Immature natural killer cell (primary cell): ENCODE measurements at regions not wholly inside any gene's neighbourhood (a gene's known extent, or its start where the extent isn't known, plus 50 kb on each side); places are given as distances from the start of the nearest gene placed in this dataset.

Source experiments
- DNase-seq, 3 donors: peaks; one replicate each; pipeline ENCODE4 v3.0.0; 2022; ENCODE audit warnings: mixed read lengths in 1 of 3
- H3K27ac Mint-ChIP-seq, 6 donors: one replicate each; pipeline ENCODE4 v1.8.0; 2020; ENCODE audit warnings: mixed read lengths in 6 of 6, mild to moderate bottlenecking in 5 of 6, inconsistent platforms in 4 of 6, moderate library complexity in 3 of 6
- H3K27me3 Mint-ChIP-seq, 3 donors: one replicate each; pipeline ENCODE4 v1.8.0; 2020 to 2021; ENCODE audit warnings: low read depth in 3 of 3, mild to moderate bottlenecking in 3 of 3, mixed read lengths in 3 of 3, moderate library complexity in 3 of 3, inconsistent platforms in 1 of 3
- H3K36me3 Mint-ChIP-seq, 3 donors: one replicate each; pipeline ENCODE4 v1.8.0; 2020; ENCODE audit warnings: mixed read lengths in 3 of 3, inconsistent platforms in 2 of 3, mild to moderate bottlenecking in 2 of 3
- H3K4me1 Mint-ChIP-seq, 2 donors: one replicate each; pipeline ENCODE4 v1.8.0; 2020; ENCODE audit warnings: inconsistent platforms in 2 of 2, mild to moderate bottlenecking in 2 of 2, mixed read lengths in 2 of 2, moderate library complexity in 1 of 2
- H3K4me3 Mint-ChIP-seq, 5 donors: one replicate each; pipeline ENCODE4 v1.8.0; 2020; ENCODE audit warnings: mild to moderate bottlenecking in 5 of 5, mixed read lengths in 5 of 5, inconsistent platforms in 3 of 5, moderate library complexity in 3 of 5
- H3K9me3 Mint-ChIP-seq, 6 donors: one replicate each; pipeline ENCODE4 v1.8.0; 2020; ENCODE audit warnings: mild to moderate bottlenecking in 6 of 6, mixed read lengths in 6 of 6, inconsistent platforms in 4 of 6, moderate library complexity in 3 of 6

DNA sequence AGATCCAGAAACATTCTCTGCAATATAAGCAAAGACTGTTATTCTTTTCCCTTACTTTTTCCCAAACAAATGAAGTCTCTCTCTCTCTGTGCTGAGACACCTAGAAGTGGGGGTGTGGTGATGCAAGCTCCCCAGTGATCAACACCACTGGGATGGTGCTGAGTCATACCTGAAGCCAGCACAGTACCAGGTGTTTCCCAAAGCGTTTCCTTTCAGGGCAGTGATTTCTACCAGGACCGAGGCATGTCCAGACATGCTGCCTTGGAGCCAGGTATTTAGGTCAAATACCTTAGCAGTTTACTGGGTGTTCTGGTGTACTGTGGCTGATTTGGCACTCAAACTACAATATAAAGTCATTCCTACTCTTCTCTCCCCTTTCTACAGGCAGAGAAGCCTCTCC lies 726.5 kb downstream of the FAM133A start:
- H3K36me3 Mint-ChIP-seq, result no peaks in the 10 kb centered on the region
- peaks cover 0 to 10% (median 5%) of the 10 kb centered on the region in 6 donors for H3K9me3 Mint-ChIP-seq
- peaks cover 0 to 2% (median 1%) of the 10 kb centered on the region in 3 donors for H3K27me3 Mint-ChIP-seq

DNA sequence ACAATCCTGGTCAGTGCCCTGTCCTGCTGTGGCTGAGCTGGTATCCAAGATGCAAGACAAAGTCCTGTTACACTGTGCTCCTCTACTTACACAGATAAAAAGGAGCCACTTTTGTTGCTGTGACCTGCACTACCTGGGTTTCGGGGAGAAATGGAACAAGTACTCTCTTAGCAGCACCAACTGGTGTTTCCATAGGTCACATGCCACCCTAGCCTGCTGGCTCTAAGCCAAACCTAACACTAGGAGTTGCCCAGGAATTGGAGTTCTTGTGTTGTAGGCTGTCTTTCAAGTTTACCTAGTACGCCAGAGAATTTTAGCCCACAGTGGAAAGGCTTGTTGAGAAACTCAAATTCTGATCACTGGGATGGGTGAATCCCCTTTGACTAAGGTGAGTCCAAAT lies 727.4 kb downstream of the FAM133A start:
- H3K27ac Mint-ChIP-seq, result no peak overlapping the region
- H3K27me3 Mint-ChIP-seq, result peaks cover 0 to 2% (median 1%) of the 10 kb centered on the region in 3 donors
- H3K4me3 Mint-ChIP-seq, result no peak overlapping the region
- H3K36me3 Mint-ChIP-seq, result no peaks in the 10 kb centered on the region
- H3K4me1 Mint-ChIP-seq, result no peaks in the 10 kb centered on the region
- DNase-seq, result no peak
- peaks cover 0 to 10% (median 5%) of the 10 kb centered on the region in 6 donors for H3K9me3 Mint-ChIP-seq

More for the DNA sequence above, 726.5 kb downstream of the FAM133A start:
- no peak overlapping the region for H3K4me3 Mint-ChIP-seq
- H3K4me1 Mint-ChIP-seq, result no peaks in the 10 kb centered on the region
- no peak for DNase-seq
- H3K27ac Mint-ChIP-seq, result no peak overlapping the region

DNA sequence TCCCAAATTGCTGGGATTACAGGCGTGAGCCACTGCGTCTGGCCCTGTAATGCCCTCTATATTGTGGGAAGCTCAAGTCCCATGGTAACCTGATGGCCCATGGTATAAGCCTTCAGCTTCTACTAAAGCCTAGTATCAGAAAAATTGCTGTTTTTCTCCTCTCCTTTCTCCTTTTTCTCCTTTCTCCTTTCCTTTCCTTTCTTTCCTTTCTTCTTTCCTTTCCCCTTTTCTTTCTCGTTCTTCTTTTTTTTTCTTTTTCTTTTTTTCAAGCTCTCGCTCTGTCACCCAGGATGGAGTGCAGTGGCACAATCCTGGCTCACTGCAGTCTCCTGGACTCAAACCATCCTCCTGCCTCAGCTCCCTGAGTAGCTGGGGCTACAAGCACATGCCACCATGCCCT lies 740.7 kb downstream of the FAM133A start:
- DNase-seq, result no peak
- Mint-ChIP-seq H3K9me3 (peaks cover 0 to 8% (median under 1%) of the 10 kb centered on the region in 6 donors), H3K36me3 (no peaks in the 10 kb centered on the region), H3K4me3 (no peak overlapping the region), H3K4me1 (no peaks in the 10 kb centered on the region), H3K27ac (no peak overlapping the region), H3K27me3 (peaks cover 0 to 3% (median 2%) of the 10 kb centered on the region in 3 donors)

DNA sequence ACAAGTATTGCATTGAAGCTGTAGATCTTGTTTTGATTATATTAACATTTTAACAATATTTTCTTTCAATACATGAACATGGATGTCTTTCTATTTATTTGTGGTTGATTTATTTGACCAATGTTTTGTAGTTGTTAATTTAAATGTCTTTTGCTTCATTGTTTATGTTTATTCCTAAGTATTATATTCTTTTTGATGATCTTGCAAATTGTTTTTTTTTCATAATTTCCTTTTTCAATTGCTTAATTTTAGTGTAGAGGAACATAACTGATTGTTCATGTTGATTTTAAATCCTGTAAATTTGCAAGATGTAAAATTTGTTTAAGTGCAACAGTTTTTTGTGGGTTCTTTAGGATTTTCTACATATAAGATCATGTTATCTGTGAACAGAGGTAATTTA lies 744.1 kb downstream of the FAM133A start:
- Mint-ChIP-seq H3K27me3 (peaks cover 0 to 2% (median 2%) of the 10 kb centered on the region in 3 donors), H3K27ac (no peak overlapping the region), H3K9me3 (peaks cover 0 to 10% (median 0%) of the 10 kb centered on the region in 6 donors), H3K4me1 (no peaks in the 10 kb centered on the region), H3K36me3 (no peaks in the 10 kb centered on the region), H3K4me3 (no peak overlapping the region)
- DNase-seq, result no peak

DNA sequence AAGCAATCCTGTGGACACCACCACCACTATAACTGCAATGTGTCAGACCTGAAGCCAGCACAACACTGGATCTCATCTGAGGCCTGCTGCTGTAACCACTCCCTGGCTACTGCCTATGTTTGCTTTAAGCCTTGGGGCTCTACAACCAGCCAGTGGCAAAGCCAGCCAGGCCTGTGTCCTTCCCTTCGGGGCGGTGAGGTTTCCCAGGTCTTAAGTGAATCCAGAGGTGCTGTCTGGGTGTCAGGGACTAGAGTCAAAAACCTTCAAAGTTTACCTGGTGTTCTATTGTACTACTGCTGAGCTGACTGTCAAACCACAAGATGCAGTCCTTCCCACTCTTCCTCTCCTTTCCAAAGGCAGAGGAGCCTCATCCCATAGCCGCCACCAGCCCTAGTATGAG lies 750.5 kb downstream of the FAM133A start:
- Mint-ChIP-seq H3K27ac (no peak overlapping the region), H3K27me3 (peaks cover 0 to 3% (median 0%) of the 10 kb centered on the region in 3 donors), H3K36me3 (no peaks in the 10 kb centered on the region), H3K4me3 (no peak overlapping the region), H3K9me3 (peaks cover 0 to 10% (median 0%) of the 10 kb centered on the region in 6 donors), H3K4me1 (no peaks in the 10 kb centered on the region)
- no peak for DNase-seq

DNA sequence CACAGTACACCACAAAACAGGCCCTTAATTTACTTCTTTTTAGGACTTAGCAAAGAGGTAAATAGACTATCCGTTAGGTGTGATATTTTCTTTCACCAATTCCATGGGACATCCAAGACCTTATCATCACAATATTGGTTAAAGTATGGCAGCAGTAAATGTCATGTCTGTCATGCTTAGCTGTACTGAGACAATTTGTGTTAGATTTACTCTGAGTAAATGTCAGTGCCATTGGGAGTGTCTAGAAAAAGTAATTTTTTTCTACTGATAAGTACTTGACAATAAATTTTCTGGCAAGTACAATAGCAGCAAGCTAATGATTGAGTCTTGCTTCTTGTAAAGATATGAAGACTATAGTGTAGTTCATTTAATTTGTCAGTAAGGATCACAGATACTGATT lies 756.1 kb downstream of the FAM133A start:
- Mint-ChIP-seq H3K9me3 (no peaks in the 10 kb centered on the region), H3K4me3 (no peak overlapping the region), H3K27me3 (peaks cover 0 to 3% (median 0%) of the 10 kb centered on the region in 3 donors), H3K36me3 (no peaks in the 10 kb centered on the region), H3K4me1 (no peaks in the 10 kb centered on the region), H3K27ac (no peak overlapping the region)
- no peak for DNase-seq

DNA sequence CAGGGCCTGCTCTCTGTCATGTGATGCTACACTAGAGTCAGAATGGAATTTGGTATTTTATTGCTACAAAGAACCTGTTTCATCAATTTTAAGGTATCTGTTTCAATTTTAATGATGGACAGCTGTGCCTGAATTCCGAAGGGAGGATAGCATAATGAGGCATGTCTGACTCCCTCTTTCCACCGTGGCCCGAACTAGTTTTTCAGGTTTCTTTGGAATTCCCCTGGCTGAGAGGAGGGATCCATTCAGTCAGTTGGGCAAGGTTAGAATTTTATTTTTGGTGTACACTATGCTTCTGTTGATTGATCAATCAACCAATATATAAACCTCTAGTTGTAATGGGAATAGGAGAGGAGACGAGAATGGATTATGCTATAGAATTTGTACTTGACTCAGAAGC lies 761.8 kb downstream of the FAM133A start:
- peaks cover 0 to 6% (median 0%) of the 10 kb centered on the region in 3 donors for H3K27me3 Mint-ChIP-seq
- no peak for DNase-seq
- no peaks in the 10 kb centered on the region for H3K4me1 Mint-ChIP-seq
- H3K36me3 Mint-ChIP-seq, result no peaks in the 10 kb centered on the region
- peaks cover 0 to 6% (median 1%) of the 10 kb centered on the region in 6 donors for H3K9me3 Mint-ChIP-seq
- H3K27ac Mint-ChIP-seq, result no peak overlapping the region
- H3K4me3 Mint-ChIP-seq, result no peak overlapping the region

DNA sequence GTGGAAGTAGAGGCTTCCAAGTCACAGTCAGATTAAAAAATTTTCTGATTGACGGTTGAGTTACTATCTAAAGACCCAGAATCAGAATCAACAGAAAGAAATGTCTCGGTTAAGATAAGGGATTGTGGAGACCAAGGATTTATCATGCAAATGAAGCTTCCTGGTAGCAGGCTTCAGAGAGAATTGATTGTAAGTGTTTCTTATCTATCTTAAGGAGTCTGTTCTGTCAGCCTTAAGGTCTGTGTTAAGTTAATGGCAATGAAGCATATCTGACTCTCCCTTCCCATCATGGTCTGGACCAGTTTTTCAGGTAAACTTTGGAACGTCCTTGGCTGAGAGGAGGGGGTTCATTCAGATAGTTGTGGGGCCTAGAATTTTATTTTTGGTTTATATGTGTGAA lies 780.2 kb downstream of the FAM133A start:
- Mint-ChIP-seq H3K9me3 (peaks cover 0 to 9% (median 0%) of the 10 kb centered on the region in 6 donors), H3K27ac (no peak overlapping the region), H3K36me3 (no peaks in the 10 kb centered on the region), H3K27me3 (peaks cover 0 to 5% (median 4%) of the 10 kb centered on the region in 3 donors), H3K4me1 (no peaks in the 10 kb centered on the region), H3K4me3 (no peak overlapping the region)
- no peak for DNase-seq

DNA sequence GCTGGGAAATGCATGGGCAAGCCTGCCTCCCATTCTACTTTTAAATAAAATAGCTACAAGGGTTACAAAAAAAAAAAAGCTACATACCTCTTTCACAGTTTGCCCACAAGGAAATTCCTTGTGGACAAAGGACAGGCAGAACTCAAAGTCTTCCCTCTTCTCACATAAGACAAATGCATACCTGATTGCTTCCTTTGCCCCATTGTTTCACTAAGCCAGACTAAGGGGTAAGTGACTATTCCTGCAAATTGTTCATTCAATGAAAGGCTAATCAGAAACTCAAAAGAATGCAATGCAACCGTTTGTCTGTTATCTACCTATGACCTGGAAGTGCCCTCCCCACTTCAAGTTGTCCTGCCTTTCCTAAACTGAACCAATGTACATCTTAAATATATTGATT lies 780.6 kb downstream of the FAM133A start:
- H3K27ac Mint-ChIP-seq, result no peak overlapping the region
- peaks cover 0 to 5% (median 3%) of the 10 kb centered on the region in 3 donors for H3K27me3 Mint-ChIP-seq
- no peaks in the 10 kb centered on the region for H3K36me3 Mint-ChIP-seq
- H3K4me3 Mint-ChIP-seq, result no peak overlapping the region
- H3K9me3 Mint-ChIP-seq, result peaks cover 0 to 9% (median 0%) of the 10 kb centered on the region in 6 donors
- H3K4me1 Mint-ChIP-seq, result no peaks in the 10 kb centered on the region
- DNase-seq, result no peak

DNA sequence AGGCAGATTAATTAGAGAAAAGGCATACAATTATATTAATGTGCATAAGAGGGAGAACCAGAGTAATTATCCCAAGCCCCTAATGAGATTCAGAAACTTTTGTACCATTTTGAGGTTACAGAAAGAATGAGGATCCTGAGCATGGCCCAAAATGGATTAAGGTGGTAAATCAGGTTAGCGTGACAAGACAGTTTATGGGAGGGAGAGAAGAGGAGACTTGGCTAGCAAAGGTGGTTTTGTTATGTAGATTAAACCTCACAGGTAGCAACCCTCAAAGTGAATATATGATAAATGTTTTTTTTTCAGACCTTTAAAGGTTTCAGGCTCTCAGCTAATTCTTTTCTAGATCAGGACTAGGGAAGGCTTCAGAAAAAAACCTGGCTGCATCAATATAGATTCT lies 781.8 kb downstream of the FAM133A start:
- no peak for DNase-seq
- no peak overlapping the region for H3K27ac Mint-ChIP-seq
- H3K4me3 Mint-ChIP-seq, result no peak overlapping the region
- H3K36me3 Mint-ChIP-seq, result no peaks in the 10 kb centered on the region
- peaks cover 0 to 9% (median 0%) of the 10 kb centered on the region in 6 donors for H3K9me3 Mint-ChIP-seq
- no peaks in the 10 kb centered on the region for H3K4me1 Mint-ChIP-seq
- H3K27me3 Mint-ChIP-seq, result peaks cover 0 to 5% (median 0%) of the 10 kb centered on the region in 3 donors

DNA sequence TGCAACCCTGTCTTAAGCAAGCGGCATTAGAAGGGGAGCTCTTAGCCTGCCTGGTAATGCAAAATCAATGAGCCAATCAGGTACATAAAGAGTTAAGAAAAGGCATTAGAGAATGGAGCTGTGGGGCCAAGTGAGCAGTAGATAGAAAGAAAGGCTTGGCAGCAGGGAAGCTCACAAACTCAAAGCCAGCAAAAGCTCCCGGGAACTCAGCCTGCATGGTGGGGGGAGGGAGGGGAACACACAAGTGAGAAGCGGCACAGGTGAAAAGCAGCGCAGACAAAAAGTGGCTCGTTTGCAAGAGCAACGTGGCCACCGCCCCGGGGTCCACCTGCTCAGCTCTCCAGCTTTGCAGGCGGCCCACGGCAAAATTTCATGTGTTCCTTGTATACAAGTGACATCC lies 818.5 kb downstream of the FAM133A start:
- peaks cover 0 to 9% (median 4%) of the 10 kb centered on the region in 6 donors for H3K9me3 Mint-ChIP-seq
- peaks cover 0 to 8% (median 1%) of the 10 kb centered on the region in 3 donors for H3K27me3 Mint-ChIP-seq
- no peaks in the 10 kb centered on the region for H3K36me3 Mint-ChIP-seq
- no peak overlapping the region for H3K4me3 Mint-ChIP-seq
- H3K4me1 Mint-ChIP-seq, result no peaks in the 10 kb centered on the region
- H3K27ac Mint-ChIP-seq, result no peak overlapping the region
- DNase-seq, result no peak

DNA sequence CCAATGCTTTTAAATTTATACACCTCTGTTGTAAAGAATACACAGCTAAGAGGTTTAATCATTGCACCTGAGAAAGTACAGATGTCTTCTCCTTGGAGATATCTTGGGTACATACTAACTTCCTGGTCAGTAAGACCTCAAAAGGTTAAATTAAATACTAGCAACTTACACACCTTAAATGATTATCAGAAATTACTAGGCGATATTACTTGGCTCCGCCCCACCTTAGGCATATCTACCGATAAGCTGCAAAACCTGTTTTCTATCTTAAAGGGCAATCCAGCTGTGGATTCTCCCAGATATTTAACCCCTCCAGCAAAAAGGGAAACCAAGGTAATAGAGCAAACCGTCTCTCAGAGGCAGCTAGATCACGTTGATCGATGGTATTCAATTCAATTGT lies 819.4 kb downstream of the FAM133A start:
- Mint-ChIP-seq H3K4me1 (no peaks in the 10 kb centered on the region), H3K27me3 (peaks cover 0 to 8% (median 1%) of the 10 kb centered on the region in 3 donors), H3K36me3 (no peaks in the 10 kb centered on the region), H3K27ac (no peak overlapping the region), H3K4me3 (no peak overlapping the region), H3K9me3 (peaks cover 0 to 9% (median 5%) of the 10 kb centered on the region in 6 donors)
- DNase-seq, result no peak

DNA sequence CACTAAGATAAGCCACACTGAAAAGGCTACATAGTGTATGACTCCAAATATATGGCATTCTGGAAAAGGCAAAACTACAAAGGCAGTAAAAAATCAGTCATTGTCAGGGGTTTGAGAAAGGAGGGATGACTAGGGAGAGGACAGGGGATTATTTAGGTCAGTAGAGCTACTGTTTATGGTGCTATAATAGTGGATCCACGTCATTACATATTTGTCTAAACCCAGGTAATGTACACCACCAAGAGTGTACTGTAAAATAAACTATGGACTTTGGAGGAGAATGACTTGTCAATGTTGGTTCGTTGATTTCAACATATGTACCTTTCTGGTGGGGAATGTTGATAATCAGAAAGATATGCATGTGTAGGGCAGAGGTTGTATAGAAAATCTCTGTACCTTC lies 837.6 kb downstream of the FAM133A start:
- no peak overlapping the region for H3K4me3 Mint-ChIP-seq
- DNase-seq, result no peak
- no peak overlapping the region for H3K27ac Mint-ChIP-seq
- H3K36me3 Mint-ChIP-seq, result no peaks in the 10 kb centered on the region
- peaks cover 0 to 6% (median 0%) of the 10 kb centered on the region in 3 donors for H3K27me3 Mint-ChIP-seq
- no peaks in the 10 kb centered on the region for H3K4me1 Mint-ChIP-seq
- H3K9me3 Mint-ChIP-seq, result peaks cover 0 to 5% (median under 1%) of the 10 kb centered on the region in 6 donors

DNA sequence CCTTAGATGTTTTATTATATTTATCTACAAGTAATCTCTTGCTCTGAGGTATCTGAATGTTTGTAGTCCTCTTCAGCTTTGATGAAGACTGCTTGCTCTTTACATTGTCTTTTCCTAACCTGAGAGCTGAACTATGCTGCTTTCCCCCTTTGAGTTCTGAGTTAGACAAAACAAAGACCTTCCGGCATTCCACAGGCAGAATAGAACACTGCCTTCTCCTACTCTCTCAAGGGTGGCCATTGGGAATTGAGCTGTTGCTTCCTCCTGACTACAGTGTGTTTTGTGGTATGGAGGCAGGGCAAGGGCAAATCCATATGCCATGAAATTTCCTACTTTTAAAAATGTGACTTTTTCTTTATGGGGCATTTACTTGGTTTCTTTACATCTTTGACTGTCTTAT lies 841.0 kb downstream of the FAM133A start:
- Mint-ChIP-seq H3K36me3 (no peaks in the 10 kb centered on the region), H3K4me3 (no peak overlapping the region), H3K4me1 (no peaks in the 10 kb centered on the region), H3K9me3 (peaks cover 0 to 5% (median 4%) of the 10 kb centered on the region in 6 donors), H3K27ac (no peak overlapping the region), H3K27me3 (peaks cover 0 to 4% (median 0%) of the 10 kb centered on the region in 3 donors)
- DNase-seq, result no peak

DNA sequence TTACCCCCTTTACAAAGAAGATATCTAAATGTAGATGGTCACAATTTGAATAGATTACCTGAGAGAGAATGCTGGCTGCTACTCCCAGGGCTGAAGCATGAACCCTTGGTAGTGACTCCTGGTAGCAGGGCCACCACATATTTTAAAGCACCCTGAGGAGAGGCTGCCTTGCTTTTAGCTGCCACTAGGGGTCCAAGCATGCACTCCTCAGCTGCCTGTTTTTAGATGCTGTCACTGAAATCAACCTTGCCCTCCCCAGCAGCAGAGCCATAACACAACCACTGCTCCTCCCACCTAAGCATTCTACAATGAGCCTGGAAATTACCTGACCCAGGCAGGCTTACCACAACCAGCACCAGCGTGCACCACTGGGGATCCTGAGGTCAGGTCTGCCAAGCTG lies 850.9 kb downstream of the FAM133A start:
- no peaks in the 10 kb centered on the region for H3K36me3 Mint-ChIP-seq
- H3K27ac Mint-ChIP-seq, result no peak overlapping the region
- no peak overlapping the region for H3K4me3 Mint-ChIP-seq
- H3K9me3 Mint-ChIP-seq, result peaks cover 0 to 10% (median 6%) of the 10 kb centered on the region in 6 donors
- no peak for DNase-seq
- H3K4me1 Mint-ChIP-seq, result no peaks in the 10 kb centered on the region
- H3K27me3 Mint-ChIP-seq, result peaks cover 0 to 6% (median 3%) of the 10 kb centered on the region in 3 donors
